ENCODE measurements at regions not wholly inside any gene's neighbourhood (a gene's known extent, or its start where the extent isn't known, plus 50 kb on each side); places are given as distances from the start of the nearest gene placed in this dataset.

GRCh38 chr3:86830566-86830965 lies 160.4 kb downstream of the VGLL3 start:
- TF ChIP-seq POLR2A (IDR thresholded peaks at IDR 0.05), result no peak
- TF ChIP-seq, protein P1, sequence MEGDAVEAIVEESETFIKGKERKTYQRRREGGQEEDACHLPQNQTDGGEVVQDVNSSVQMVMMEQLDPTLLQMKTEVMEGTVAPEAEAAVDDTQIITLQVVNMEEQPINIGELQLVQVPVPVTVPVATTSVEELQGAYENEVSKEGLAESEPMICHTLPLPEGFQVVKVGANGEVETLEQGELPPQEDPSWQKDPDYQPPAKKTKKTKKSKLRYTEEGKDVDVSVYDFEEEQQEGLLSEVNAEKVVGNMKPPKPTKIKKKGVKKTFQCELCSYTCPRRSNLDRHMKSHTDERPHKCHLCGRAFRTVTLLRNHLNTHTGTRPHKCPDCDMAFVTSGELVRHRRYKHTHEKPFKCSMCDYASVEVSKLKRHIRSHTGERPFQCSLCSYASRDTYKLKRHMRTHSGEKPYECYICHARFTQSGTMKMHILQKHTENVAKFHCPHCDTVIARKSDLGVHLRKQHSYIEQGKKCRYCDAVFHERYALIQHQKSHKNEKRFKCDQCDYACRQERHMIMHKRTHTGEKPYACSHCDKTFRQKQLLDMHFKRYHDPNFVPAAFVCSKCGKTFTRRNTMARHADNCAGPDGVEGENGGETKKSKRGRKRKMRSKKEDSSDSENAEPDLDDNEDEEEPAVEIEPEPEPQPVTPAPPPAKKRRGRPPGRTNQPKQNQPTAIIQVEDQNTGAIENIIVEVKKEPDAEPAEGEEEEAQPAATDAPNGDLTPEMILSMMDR (IDR thresholded peaks at IDR 0.05), result no peak

Data from thyroid gland (tissue), 4 donors.